SU-DHL-6 (cell line): ENCODE measurements at regions not wholly inside any gene's neighbourhood (a gene's known extent, or its start where the extent isn't known, plus 50 kb on each side); places are given as distances from the start of the nearest gene placed in this dataset.

Source experiments
- EZH2phosphoT487 ChIP-seq: fragments of 200-600 bp; sonication (generic), shearing (Covaris generic); conservative IDR thresholded peaks from 2 replicates; pipeline ENCODE4 v1.6.1; 2018; ENCODE audit warnings: mild to moderate bottlenecking, antibody characterized with exemption, low read length, moderate library complexity, mixed read lengths
- TF ChIP-seq, protein P1 (sequence below): fragments of 200-600 bp; sonication (generic); IDR thresholded peaks from one replicate; pipeline ENCODE4 v1.5.1; 2017; ENCODE audit warnings: antibody characterized with exemption, mild to moderate bottlenecking, low read length, moderate library complexity; ENCODE audit not compliant: insufficient read depth, poor library complexity, severe bottlenecking

- TF ChIP-seq, protein P1, sequence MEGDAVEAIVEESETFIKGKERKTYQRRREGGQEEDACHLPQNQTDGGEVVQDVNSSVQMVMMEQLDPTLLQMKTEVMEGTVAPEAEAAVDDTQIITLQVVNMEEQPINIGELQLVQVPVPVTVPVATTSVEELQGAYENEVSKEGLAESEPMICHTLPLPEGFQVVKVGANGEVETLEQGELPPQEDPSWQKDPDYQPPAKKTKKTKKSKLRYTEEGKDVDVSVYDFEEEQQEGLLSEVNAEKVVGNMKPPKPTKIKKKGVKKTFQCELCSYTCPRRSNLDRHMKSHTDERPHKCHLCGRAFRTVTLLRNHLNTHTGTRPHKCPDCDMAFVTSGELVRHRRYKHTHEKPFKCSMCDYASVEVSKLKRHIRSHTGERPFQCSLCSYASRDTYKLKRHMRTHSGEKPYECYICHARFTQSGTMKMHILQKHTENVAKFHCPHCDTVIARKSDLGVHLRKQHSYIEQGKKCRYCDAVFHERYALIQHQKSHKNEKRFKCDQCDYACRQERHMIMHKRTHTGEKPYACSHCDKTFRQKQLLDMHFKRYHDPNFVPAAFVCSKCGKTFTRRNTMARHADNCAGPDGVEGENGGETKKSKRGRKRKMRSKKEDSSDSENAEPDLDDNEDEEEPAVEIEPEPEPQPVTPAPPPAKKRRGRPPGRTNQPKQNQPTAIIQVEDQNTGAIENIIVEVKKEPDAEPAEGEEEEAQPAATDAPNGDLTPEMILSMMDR: no peak
- no peak for TF ChIP-seq EZH2phosphoT487
These were observed 233.8 kb upstream of the LDB2 start for GRCh38 chr4:17132226-17132625.
